ENCODE measurements at regions not wholly inside any gene's neighbourhood (a gene's known extent, or its start where the extent isn't known, plus 50 kb on each side); places are given as distances from the start of the nearest gene placed in this dataset.

GRCh38 chr13:31433207-31433606 lies 233.4 kb downstream of the B3GLCT start:
- no peak for TF ChIP-seq CTCF (IDR thresholded peaks at IDR 0.05)

- TF ChIP-seq CTCF (IDR thresholded peaks at IDR 0.05) = no peak
These were observed 234.0 kb downstream of the B3GLCT start for GRCh38 chr13:31433746-31434145.

GRCh38 chr13:31434613-31435012 lies 234.8 kb downstream of the B3GLCT start:
- TF ChIP-seq CTCF (IDR thresholded peaks at IDR 0.05) = no peak

GRCh38 chr13:31435536-31435935 lies 235.8 kb downstream of the B3GLCT start:
- TF ChIP-seq CTCF (IDR thresholded peaks at IDR 0.05) = no peak

GRCh38 chr13:31436478-31436877 lies 236.7 kb downstream of the B3GLCT start:
- TF ChIP-seq CTCF (IDR thresholded peaks at IDR 0.05) = no peak

GRCh38 chr13:31437975-31438374 lies 238.2 kb downstream of the B3GLCT start:
- TF ChIP-seq CTCF (IDR thresholded peaks at IDR 0.05) = no peak

GRCh38 chr13:31440132-31440531 lies 240.4 kb downstream of the B3GLCT start:
- TF ChIP-seq CTCF (IDR thresholded peaks at IDR 0.05) = no peak

GRCh38 chr13:31441800-31442510 lies 242.2 kb downstream of the B3GLCT start:
- TF ChIP-seq CTCF (IDR thresholded peaks at IDR 0.05) = no peak

Data from LNCAP (cell line).